ENCODE measurements at regions not wholly inside any gene's neighbourhood (a gene's known extent, or its start where the extent isn't known, plus 50 kb on each side); places are given as distances from the start of the nearest gene placed in this dataset.
A peak's percentile ranks its signal among the peaks of the same experiment; 100 is the strongest.

- ChIA-PET RAD21 (ENCODE audit: low non-redundant PET in 1 of 2, low total read pairs in 2 of 2, uncharacterized antibody in 2 of 2, unreplicated experiment in 2 of 2) (interaction anchor here in 1 of 2 experiments (0.6 kb wide), 1 partner anchor 590 kb away, joined by 3 read pairs; no protein-coding TSS in a partner anchor), CTCF (interaction anchor here (1.7 kb wide), 1 partner anchor 321 kb away, joined by 6 read pairs; no protein-coding TSS in a partner anchor), POLR2A (no interaction called here)
- no peak overlapping the region for H2AFZ ChIP-seq (ENCODE audit: low read depth, low read length, poor library complexity, severe bottlenecking)
- peak; percentile 26; the same call in 1 of the 2 replicates for ATAC-seq
- DNase-seq (ENCODE audit: low read depth, low spot score) = no peak
- no peak overlapping the region for H3K27ac ChIP-seq (ENCODE audit: low read depth, low read length)
- H3K36me3 ChIP-seq (ENCODE audit: control insufficient read depth in 1 of 2, insufficient read depth in 2 of 2, low read length in 2 of 2) = no peaks in the 10 kb centered on the region
- H3K9me3 ChIP-seq (ENCODE audit: control insufficient read depth in 1 of 2, insufficient read depth in 1 of 2, low read depth in 1 of 2, low read length in 2 of 2) = no peaks in the 10 kb centered on the region
- peak overlapping the region; percentile 46; the same call in 1 of the 2 replicates for H3K4me2 ChIP-seq (ENCODE audit: low read length)
- no peaks in the 10 kb centered on the region for H3K79me2 ChIP-seq (ENCODE audit: insufficient read depth, low read length)
- H4K20me1 ChIP-seq (ENCODE audit: insufficient read depth) = no peaks in the 10 kb centered on the region
- no peak overlapping the region for H3K9ac ChIP-seq (ENCODE audit: low read length)
- no TSS peak for BruUV-seq (replicated peaks)
- H3K27me3 ChIP-seq (ENCODE audit: insufficient read depth, low read length) = no peaks in the 10 kb centered on the region
- no peak overlapping the region for H3K4me3 ChIP-seq (replicated peaks in 1 of 2; ENCODE audit: low read depth in 1 of 2, low read length in 2 of 2)
- intact Hi-C loops (cut with micrococcal nuclease) = loop anchor here (10.0 kb wide), 2 partner anchors 415 to 915 kb away; no protein-coding TSS in a partner anchor
- H3K4me1 ChIP-seq (ENCODE audit: control insufficient read depth in 1 of 2, insufficient read depth in 2 of 2, low read length in 2 of 2) = peaks cover 0 to 11% of the 10 kb centered on the region in 2 experiments; a peak in 2 of 4 replicates
- no peaks in the 10 kb centered on the region for H3K9me2 ChIP-seq (ENCODE audit: insufficient read depth)
- TF ChIP-seq MAX (IDR thresholded peaks at IDR 0.05) = 0 out of 2 replicates have a peak, but pooled peaks have one; percentile 24
- TF ChIP-seq ATF3 (IDR thresholded peaks at IDR 0.05) = no peak
Measured at GRCh38 chr1:29789910-29790247, 553.6 kb downstream of the PTPRU start.

GRCh38 chr1:29789221-29789909 lies 553.0 kb downstream of the PTPRU start:
- DNase-seq (ENCODE audit: low read depth, low spot score) (no peak), ATAC-seq (no peak)
- Histone ChIP-seq H3K4me3 (replicated peaks in 1 of 2; ENCODE audit: low read depth in 1 of 2, low read length in 2 of 2) (no peak overlapping the region), H3K27ac (ENCODE audit: low read depth, low read length) (no peak overlapping the region), H3K4me1 (ENCODE audit: control insufficient read depth in 1 of 2, insufficient read depth in 2 of 2, low read length in 2 of 2) (peaks cover 0 to 11% of the 10 kb centered on the region in 2 experiments; a peak in 2 of 4 replicates), H4K20me1 (ENCODE audit: insufficient read depth) (no peaks in the 10 kb centered on the region), H2AFZ (ENCODE audit: low read depth, low read length, poor library complexity, severe bottlenecking) (no peak overlapping the region), H3K9me3 (ENCODE audit: control insufficient read depth in 1 of 2, insufficient read depth in 1 of 2, low read depth in 1 of 2, low read length in 2 of 2) (no peaks in the 10 kb centered on the region), H3K9ac (ENCODE audit: low read length) (no peak overlapping the region), H3K79me2 (ENCODE audit: insufficient read depth, low read length) (no peaks in the 10 kb centered on the region), H3K4me2 (ENCODE audit: low read length) (peak overlapping the region; percentile 46), H3K9me2 (ENCODE audit: insufficient read depth) (no peaks in the 10 kb centered on the region), H3K36me3 (ENCODE audit: control insufficient read depth in 1 of 2, insufficient read depth in 2 of 2, low read length in 2 of 2) (no peaks in the 10 kb centered on the region), H3K27me3 (ENCODE audit: insufficient read depth, low read length) (no peaks in the 10 kb centered on the region)
- CTCF ChIA-PET = interaction anchor here (1.7 kb wide), 1 partner anchor 322 kb away, joined by 6 read pairs; no protein-coding TSS in a partner anchor
- POLR2A ChIA-PET = no interaction called here
- intact Hi-C loops (cut with micrococcal nuclease) = no loop called here
- peak; percentile 16; the same call in 1 of the 2 replicates for TF ChIP-seq FOSL1 (IDR thresholded peaks at IDR 0.05; ENCODE audit: low read depth)
- TF ChIP-seq MAX (IDR thresholded peaks at IDR 0.05) = no peak
- RAD21 ChIA-PET (ENCODE audit: low non-redundant PET in 1 of 2, low total read pairs in 2 of 2, uncharacterized antibody in 2 of 2, unreplicated experiment in 2 of 2) = interaction anchor here in 1 of 2 experiments (0.6 kb wide), 1 partner anchor 590 kb away, joined by 3 read pairs; no protein-coding TSS in a partner anchor
- no TSS peak for BruUV-seq (replicated peaks)

All from HCT116 (cell line).